ENCODE measurements at regions not wholly inside any gene's neighbourhood (a gene's known extent, or its start where the extent isn't known, plus 50 kb on each side); places are given as distances from the start of the nearest gene placed in this dataset.

- H3K36me3 ChIP-seq (ENCODE audit: insufficient read depth in 1 of 2, low read depth in 1 of 2): no peaks in the 10 kb centered on the region
- WGBS, 3 donors: 48 to 81% (median 59%) methylated on average over 2 of the region's 2 CpGs
- intact Hi-C loops (cut with DNase I): no loop called here
- no peaks in the 10 kb centered on the region for H3K4me1 ChIP-seq
- no peak overlapping the region for H3K27ac ChIP-seq
- TF ChIP-seq CTCF (IDR thresholded peaks at IDR 0.05): no peak
- no peak for ATAC-seq
- no peak overlapping the region for H3K4me3 ChIP-seq
- no peaks in the 10 kb centered on the region for H3K27me3 ChIP-seq (ENCODE audit: insufficient read depth in 3 of 3, low read length in 2 of 3)
- no peaks in the 10 kb centered on the region for H3K9me3 ChIP-seq
- no peak for DNase-seq
Measured at GRCh38 chr2:133737242-133737993, 169.2 kb upstream of the NCKAP5 start.

- H3K36me3 ChIP-seq (ENCODE audit: insufficient read depth in 1 of 2, low read depth in 1 of 2): no peaks in the 10 kb centered on the region
Measured at GRCh38 chr2:133739039-133739438, 170.8 kb upstream of the NCKAP5 start.

GRCh38 chr2:133740500-133740899 is 172.2 kb upstream of the NCKAP5 start:
- no peak overlapping the region for H3K4me3 ChIP-seq
- no peak for TF ChIP-seq CTCF (IDR thresholded peaks at IDR 0.05)
- no peak overlapping the region for H3K27ac ChIP-seq
- WGBS, 3 donors: 87 to 95% (median 90%) methylated on average over 1 of the region's 1 CpG
- intact Hi-C loops (cut with DNase I): no loop called here
- DNase-seq (no peak), ATAC-seq (no peak)
- no peaks in the 10 kb centered on the region for H3K4me1 ChIP-seq
- H3K27me3 ChIP-seq (ENCODE audit: insufficient read depth in 3 of 3, low read length in 2 of 3): no peaks in the 10 kb centered on the region
- H3K36me3 ChIP-seq (ENCODE audit: insufficient read depth in 1 of 2, low read depth in 1 of 2): no peaks in the 10 kb centered on the region
- no peaks in the 10 kb centered on the region for H3K9me3 ChIP-seq

More at GRCh38 chr2:133739039-133739438, 170.8 kb upstream of the NCKAP5 start:
- intact Hi-C loops (cut with DNase I): no loop called here
- no peaks in the 10 kb centered on the region for H3K9me3 ChIP-seq
- ATAC-seq (no peak), DNase-seq (no peak)
- H3K27ac ChIP-seq: no peak overlapping the region
- no peak for TF ChIP-seq CTCF (IDR thresholded peaks at IDR 0.05)
- no peak overlapping the region for H3K4me3 ChIP-seq
- no peaks in the 10 kb centered on the region for H3K4me1 ChIP-seq
- no peaks in the 10 kb centered on the region for H3K27me3 ChIP-seq (ENCODE audit: insufficient read depth in 3 of 3, low read length in 2 of 3)

GRCh38 chr2:133748007-133748700 is 179.9 kb upstream of the NCKAP5 start:
- Histone ChIP-seq H3K36me3 (ENCODE audit: insufficient read depth in 1 of 2, low read depth in 1 of 2) (no peaks in the 10 kb centered on the region), H3K27me3 (ENCODE audit: insufficient read depth in 3 of 3, low read length in 2 of 3) (no peaks in the 10 kb centered on the region), H3K4me1 (no peaks in the 10 kb centered on the region), H3K27ac (no peak overlapping the region), H3K4me3 (no peak overlapping the region), H3K9me3 (no peaks in the 10 kb centered on the region)
- TF ChIP-seq CTCF (IDR thresholded peaks at IDR 0.05): no peak
- 73 to 79% (median 78%) methylated on average over 3 of the region's 3 CpGs for WGBS, 3 donors
- intact Hi-C loops (cut with DNase I): no loop called here
- DNase-seq (no peak), ATAC-seq (no peak)

Measured in psoas muscle (tissue), 7 donors.